Breast epithelium (tissue), 3 donors: ENCODE measurements at regions not wholly inside any gene's neighbourhood (a gene's known extent, or its start where the extent isn't known, plus 50 kb on each side); places are given as distances from the start of the nearest gene placed in this dataset.

ENCODE experiments used
- POLR2A ChIP-seq: fragments of 450-650 bp; IDR thresholded peaks from one replicate; pipeline ENCODE4 v1.6.1; 2016; ENCODE audit warnings: antibody characterized with exemption, mild to moderate bottlenecking, moderate library complexity
- POLR2AphosphoS5 ChIP-seq, 3 donors: sonication (generic); formaldehyde crosslinking; IDR thresholded peaks; one replicate each; pipeline ENCODE4 v1.6.1; 2017; ENCODE audit warnings: antibody characterized with exemption in 3 of 3
- TF ChIP-seq, protein P1 (sequence below), 3 donors: fragments of 450-650 bp; IDR thresholded peaks; one replicate each; pipeline ENCODE4 v1.5.1; 2016 to 2017; ENCODE audit warnings: antibody characterized with exemption in 3 of 3, mild to moderate bottlenecking in 3 of 3, moderate library complexity in 3 of 3

DNA sequence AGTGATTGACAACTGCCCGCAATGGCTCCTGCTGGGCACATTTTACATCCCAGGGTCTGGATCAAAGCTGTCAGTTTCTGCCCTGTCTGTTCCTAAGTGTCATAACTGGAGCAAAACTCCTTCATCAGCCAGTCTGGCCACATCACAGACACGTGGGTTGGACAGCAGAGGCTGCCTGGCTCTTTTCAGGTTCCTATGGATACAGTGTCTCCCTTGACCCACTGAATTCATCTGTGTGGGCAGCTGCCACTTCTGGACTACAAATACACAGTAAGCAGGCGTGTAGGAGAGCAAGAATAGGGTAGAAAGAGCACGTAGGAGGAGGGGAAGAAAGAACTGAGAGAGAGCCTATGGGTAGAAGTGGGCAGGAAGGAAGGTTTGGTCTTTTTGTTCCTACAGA, 238.0 kb downstream of the ENC1 start:
- TF ChIP-seq, protein P1, sequence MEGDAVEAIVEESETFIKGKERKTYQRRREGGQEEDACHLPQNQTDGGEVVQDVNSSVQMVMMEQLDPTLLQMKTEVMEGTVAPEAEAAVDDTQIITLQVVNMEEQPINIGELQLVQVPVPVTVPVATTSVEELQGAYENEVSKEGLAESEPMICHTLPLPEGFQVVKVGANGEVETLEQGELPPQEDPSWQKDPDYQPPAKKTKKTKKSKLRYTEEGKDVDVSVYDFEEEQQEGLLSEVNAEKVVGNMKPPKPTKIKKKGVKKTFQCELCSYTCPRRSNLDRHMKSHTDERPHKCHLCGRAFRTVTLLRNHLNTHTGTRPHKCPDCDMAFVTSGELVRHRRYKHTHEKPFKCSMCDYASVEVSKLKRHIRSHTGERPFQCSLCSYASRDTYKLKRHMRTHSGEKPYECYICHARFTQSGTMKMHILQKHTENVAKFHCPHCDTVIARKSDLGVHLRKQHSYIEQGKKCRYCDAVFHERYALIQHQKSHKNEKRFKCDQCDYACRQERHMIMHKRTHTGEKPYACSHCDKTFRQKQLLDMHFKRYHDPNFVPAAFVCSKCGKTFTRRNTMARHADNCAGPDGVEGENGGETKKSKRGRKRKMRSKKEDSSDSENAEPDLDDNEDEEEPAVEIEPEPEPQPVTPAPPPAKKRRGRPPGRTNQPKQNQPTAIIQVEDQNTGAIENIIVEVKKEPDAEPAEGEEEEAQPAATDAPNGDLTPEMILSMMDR (IDR thresholded peaks at IDR 0.05) = no peak
- no peak for TF ChIP-seq POLR2AphosphoS5 (IDR thresholded peaks at IDR 0.05)
- TF ChIP-seq POLR2A = no peak
